HG03469 (cell line): ENCODE measurements at regions not wholly inside any gene's neighbourhood (a gene's known extent, or its start where the extent isn't known, plus 50 kb on each side); places are given as distances from the start of the nearest gene placed in this dataset.
"Not testable (repeated sequence)": the region's sequence is repeated elsewhere in the genome, so short reads cannot be mapped to it uniquely, and the experiment has no call there.

Source experiments
- ATAC-seq: cut with Tn5 transposase; IDR thresholded peaks from one replicate; pipeline ENCODE4 v1.9.1; 2021; ENCODE audit warnings: mild to moderate bottlenecking, moderate library complexity, moderate number of reproducible peaks; ENCODE audit not compliant: unreplicated experiment

DNA sequence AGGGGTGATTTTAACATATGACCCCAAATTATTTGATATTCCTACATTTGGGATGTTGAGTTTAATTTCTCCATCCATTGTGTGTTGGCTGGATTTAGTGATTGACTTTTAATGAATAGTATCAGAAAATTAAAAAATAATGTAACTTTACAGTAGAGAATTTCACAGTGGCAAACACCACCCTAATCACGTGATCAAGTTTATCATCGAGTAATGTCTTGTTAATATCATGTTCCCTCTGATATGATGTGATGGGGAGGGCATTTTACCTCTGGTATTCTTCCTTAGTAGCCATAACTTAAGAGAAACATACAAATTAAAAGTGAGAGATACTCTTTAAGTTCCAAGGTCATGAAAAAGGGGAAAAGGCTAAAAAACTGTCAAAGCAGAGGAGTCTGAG is 602.0 kb upstream of the CELF4 start:
- ATAC-seq: no peak

DNA sequence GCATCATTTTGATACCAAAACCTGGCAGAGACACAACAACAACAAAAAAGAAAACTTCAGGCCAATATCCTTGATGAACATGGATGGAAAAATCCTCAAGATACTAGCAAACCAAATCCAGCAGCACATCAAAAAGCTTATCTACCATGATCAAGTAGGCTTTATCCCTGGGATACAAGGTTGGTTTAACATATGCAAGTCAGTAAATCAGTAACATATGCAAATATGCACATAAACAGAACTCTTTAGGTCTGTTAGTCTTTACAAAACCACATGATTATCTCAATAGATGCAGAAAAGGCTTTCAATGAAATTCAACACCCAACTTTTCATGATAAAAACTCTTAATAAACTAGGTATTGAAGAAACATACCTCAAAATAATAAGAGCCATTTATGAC is 587.5 kb upstream of the CELF4 start:
- ATAC-seq: not testable (repeated sequence)

DNA sequence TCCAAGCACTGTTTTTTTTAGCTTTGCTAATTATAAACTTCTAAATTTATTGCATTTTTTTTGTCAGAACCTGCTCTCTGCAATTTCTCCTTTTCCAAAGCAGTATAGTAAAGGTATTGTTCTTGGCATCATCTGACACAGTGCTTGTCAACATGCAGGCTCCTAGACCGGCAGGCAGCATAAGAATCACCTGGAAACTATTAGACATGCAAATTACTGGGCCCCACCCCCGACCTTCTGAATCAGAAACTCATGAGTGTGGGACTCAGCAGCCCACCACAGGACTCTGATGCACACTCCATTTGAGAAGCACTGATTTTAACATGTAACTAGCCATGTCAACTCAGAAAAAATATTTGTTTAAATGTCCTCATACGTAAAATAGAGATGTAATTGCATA is 551.1 kb upstream of the CELF4 start:
- no peak for ATAC-seq

DNA sequence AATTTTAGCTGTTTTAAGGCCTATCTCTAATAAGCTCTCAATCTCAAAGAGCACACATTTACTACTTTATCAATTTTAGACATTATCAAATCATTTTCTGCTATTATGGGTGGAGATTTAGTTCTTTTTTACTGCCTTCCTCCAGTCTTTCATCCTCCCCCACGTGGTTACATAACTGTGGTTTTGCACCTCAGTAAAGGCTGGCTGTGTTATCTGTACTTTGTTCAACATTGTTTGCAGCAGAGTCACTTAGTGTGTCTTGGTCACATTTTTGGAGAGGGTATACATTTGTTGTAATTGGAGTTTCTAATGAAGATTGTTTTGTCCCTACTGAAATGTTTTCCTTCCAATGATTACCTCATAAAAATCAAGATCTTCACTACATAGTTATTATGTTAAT is 549.6 kb upstream of the CELF4 start:
- ATAC-seq: no peak

DNA sequence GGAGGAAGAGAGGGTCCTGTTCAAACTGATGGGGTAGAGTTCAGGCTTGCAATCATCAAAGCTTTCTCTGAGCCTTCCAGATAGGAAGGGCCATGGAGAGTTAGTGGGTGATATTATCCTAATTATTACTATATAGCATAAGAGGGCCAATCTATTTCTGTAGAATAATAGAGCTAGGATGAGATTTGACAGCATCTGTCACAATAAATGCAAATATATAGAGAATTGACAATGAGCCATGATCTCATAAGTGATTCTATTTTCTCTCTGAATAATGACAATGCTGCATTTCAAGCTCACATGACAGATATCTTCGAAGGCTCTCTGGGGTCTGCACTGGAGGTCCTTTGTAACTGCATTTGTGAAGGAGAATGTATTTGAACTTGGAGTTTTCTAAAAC is 521.9 kb upstream of the CELF4 start:
- ATAC-seq: no peak

DNA sequence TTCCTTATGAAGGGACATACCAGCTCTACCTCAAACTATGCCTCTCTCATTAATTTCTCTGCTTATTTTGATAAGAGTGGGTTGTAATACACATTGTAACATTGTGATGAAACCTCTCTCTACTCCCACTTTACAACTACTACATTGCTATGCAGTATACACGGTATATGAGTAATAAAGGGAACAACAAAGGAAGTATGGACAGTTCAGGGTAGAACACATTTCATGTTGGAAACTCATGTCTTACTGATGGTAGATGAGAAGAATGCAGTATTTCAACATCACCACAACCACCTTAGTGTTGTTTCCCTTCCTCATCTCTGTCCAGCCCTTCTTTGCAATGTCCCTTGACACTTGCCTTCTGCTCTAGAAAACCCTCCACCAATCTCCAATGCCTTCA is 515.9 kb upstream of the CELF4 start:
- ATAC-seq: no peak

DNA sequence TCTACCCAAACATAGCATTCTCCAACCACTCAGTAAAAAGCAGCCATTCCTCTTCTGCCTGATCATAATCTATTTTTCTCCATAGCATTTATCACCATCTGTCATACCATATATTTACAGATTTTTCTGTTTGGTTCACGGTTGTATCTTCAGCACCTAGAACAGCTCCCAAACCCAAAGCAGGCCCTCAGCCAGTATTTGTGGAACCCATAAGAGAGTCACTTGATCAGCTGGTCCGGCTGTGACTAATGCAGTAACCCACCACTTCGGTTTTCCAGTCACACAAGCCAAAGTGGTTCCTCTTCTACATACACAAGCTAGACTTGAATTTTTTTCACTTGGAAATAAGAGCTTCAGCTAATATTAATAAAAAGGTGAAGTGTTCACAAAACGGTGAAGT is 511.6 kb upstream of the CELF4 start:
- ATAC-seq: no peak

DNA sequence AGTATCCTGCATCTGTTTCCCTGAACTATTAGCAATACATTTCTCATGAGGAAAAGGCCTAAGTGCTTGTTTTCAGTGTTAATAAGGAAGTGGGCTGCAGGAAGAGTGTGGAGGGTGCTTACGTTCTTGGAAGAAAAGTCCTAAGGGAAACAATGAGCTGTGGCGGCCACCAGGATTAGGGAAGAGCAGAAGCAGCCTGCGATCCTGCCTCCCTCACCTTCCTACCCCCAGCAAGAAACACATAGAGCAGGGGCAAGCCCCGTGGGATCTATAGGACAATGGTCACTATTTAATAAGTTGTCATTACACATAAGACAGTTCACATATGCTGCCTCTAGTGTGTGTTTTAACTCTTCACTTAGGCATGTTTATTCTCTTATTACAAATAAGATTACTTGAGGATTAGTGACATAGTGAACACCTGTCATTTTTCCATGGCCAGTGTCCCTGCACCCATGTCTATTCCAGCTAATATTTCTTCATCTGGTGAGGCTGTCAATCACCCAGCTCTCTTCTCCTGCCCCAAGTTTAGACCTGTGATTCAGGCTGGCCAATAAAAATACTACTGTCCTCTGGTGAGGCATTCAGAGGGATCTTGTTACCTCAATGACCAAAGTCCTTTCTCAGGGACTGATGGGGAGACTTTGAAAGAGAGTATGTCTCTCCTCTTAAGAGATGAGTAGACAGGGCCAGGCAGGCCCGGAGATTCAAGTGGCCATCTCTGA is 510.9 kb upstream of the CELF4 start:
- ATAC-seq: no peak

DNA sequence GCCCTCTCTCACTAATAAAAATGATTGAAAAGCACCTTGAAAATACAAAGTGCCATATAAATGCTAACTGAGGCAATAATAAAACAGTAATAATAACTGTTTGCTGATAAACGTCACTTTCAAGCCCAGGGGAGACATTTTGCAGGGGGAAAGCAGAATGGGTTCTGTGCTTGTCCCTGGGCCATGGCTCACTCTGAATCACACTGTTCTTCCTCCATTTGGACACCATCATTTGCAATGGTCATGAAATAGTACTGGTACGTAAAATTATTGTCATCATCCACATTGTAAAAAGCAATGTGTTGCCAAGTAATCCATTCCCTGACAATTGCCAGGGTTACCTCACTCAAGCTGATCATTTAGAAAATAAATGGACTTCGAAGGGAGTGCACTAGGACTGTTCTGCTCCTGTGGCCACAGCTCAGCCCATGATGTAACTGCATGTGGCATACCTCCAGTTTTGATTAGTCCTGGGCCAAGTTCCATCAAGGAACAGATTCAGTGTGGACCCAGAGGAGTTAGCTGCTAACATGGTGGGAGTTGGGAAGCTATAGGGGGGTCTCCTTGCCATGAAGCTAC is 508.8 kb upstream of the CELF4 start:
- no peak for ATAC-seq

DNA sequence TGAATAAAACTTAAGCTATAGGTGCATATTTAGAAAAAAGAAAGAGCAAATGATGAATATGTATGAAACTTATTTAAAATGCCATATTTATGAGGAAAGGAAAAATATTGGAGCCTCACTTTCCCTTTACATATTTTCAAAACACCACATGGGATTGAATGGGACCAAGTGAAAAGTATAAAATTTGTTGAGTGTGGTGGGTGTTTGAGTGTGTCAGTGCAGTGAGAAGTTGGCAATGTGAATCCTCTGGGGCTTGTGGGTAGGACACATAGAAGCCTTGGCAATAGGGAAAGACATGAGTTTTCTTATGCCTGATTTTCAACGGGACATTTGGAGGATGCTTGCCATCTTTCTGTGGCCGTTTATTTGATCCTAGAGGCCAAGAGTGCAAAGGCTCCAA is 502.2 kb upstream of the CELF4 start:
- ATAC-seq: no peak

DNA sequence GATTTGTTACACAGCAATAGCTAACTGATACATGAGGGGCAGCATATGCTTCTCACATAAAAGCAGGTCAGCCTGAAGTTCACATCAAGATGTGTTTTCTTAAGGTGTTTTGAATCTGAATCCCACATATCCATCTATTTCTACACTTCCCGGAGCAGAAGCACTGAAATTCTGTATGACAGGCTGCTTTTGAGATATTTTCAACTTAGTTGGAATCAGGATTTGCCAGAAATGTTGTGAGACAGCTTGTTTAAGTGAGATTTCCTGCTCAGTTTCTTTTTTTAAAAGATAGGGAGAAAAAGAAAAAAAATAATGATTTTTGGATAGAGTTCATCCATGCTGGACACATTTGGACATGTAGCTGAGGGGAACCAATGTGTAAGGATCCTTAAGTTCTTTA is 501.5 kb upstream of the CELF4 start:
- ATAC-seq: no peak

DNA sequence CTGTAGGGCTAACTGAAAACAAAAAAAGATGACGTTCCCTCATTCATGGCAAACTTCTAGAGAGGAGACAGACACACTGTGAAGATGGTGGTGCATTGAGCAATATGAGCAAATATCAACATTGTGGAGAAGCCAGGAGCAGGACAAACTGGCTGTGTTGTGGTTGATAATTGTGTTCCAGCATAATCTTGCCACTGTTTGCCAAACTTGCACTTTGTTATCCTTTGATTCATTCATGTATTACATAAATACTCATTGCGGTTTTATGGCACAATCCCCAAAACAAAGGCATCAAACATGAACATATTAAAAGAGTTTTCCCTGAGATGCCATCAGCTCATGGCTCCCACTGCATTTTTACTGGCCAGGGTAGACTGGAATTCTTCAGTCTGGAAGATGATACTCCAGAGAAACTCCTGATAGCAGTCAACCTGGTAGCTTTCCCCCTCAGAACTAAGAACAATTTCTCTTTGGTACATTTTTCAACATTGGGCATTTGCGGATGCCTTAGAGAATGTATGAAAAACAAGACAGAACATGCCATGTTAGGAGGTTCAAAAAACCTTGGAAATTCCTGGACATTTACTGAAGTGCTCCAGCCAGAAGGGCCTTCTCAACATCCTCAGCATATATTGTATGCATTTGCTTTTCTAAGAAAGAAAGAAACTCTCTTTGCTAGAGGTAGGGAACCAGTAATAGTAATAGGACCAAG is 487.4 kb upstream of the CELF4 start:
- no peak for ATAC-seq

DNA sequence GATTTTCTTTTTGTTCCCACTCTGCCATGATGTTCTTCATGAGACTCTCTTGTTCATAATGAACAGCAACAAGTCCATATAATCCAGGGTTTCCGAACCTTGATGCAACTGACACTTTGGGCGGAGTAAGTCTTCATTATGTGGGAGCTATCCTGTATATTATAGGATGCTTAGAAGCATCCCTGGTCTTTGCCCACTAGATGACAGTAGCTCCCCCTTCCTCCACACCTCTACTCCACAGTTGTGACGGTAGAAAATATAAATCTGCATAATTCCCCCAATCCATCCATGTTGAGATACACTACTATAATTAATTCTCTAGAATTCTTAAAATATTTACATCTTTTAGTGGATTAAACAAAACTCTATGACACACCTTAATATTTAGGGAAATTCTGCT is 482.2 kb upstream of the CELF4 start:
- ATAC-seq: no peak

DNA sequence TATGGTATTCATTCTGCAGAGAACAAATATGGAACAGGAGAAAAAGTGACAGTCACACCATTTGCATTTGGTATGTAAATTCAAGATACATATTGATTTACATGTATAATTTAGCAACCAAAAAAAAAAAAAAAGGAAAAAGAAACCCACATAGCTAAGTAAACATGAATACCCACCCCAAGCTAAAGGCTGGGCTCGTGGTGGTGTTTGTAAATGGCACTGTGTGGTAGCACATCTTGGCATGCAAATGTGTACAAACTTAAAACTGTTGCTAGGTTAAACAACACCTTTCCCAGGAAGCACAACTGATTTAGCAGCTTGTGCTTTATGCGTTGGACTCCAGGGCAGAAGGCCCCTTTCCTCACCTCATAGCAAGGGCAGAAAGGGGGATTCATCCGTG is 481.1 kb upstream of the CELF4 start:
- ATAC-seq: no peak

DNA sequence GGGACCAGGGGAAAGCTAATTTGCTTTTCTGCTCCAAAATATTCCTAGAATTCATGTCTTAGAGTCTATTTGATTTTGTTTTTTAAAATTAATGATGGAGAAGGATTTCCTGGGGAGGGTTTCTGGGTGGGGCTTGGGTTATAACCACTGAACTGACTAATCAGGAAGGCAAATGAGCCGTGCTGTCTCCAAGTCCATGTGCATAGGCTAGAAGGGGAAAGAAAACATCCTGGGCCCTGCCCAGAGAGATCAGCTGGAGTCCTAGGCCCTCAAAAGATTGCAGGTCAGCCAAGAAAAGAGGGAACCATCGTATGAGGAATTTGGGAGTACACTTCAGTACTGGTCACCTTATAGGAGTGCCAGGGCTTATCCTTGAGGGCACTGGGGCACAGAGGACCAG is 480.2 kb upstream of the CELF4 start:
- ATAC-seq: no peak

DNA sequence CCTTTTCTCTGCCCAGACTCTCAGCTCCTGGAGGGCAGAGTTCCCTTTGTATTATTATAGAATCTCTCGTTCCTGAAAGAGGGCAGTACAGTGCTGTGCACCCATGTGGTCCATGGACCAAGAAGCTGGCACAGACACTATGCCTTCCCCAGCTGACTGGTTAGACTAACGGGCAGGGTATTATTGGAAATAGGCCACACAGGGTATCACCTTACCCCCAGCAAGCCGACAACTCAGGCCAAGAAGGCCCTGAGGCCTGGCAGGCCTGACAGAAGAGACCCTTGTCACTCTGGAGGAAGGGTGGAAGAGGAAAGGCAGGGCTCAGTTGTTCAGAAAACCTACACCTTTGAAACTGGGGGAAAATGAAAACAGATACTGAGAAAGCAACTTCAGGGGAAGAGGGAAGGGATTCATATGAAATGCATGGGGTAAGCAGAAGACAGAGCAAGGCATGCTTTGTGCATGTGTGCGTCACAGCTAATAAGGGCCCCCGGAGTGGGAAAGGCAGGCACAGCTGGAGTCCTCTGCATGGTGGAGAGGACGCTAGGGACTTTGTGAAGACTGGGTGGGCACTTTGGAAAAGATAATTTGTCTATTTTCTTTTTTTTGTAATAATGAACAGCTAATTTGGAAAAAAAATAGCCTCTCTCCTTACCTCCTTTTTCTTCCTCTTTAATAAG is 476.8 kb upstream of the CELF4 start:
- ATAC-seq: no peak

DNA sequence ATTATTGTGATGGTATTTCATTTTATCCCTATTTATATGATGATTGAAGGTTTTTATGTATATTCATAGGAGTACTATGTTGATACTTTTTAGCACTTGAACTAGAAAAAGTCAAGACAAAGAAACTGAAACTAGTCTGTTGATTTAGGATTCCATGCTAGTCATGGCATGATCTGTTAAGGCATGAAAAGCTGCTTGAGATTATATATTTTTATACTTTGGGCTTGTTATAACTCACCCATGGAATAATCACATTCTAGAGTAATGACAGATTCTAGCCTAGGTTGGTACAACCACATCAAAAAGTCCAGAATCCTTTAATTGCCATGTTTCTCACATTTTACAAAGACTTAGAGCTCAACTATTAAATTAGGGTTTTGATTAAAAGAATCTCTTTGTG is 472.6 kb upstream of the CELF4 start:
- no peak for ATAC-seq

DNA sequence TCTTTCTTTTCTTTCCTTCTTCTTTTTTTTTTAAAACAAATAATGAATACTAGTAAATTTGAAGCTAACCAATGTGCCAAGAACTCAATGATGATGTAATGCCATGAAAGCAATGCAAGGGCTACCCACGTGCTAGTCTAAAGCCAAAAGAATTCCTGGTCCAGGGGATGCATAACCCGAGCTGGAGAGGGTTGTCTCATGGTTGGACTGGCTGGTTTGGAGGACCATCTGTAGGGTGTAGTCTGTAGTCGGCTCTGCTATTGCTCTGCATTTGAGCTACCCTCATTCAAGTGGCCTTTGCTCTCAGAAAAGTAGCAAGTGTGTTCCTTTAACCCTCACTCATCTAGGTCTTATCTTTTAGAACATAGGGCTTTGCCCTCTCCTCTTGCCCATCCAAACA is 469.6 kb upstream of the CELF4 start:
- ATAC-seq: no peak

DNA sequence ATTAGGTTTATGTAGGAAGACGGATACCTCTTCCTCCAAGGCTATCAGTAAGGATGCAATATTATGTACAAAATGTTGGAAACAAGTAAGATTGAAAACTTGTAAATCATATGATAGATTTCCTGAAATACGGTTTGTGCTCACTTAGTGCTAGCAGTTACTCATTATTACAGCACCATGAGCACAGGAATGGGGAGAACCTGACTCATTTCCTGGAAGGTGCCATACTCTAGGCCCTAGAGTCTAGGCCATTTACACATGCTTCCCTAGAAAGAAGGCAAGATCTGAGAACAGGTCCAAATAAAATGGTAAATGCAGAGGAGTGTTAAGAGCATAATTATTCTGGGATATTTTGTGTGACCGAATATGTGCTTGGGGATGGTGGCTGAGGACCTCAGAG is 467.7 kb upstream of the CELF4 start:
- ATAC-seq: no peak

DNA sequence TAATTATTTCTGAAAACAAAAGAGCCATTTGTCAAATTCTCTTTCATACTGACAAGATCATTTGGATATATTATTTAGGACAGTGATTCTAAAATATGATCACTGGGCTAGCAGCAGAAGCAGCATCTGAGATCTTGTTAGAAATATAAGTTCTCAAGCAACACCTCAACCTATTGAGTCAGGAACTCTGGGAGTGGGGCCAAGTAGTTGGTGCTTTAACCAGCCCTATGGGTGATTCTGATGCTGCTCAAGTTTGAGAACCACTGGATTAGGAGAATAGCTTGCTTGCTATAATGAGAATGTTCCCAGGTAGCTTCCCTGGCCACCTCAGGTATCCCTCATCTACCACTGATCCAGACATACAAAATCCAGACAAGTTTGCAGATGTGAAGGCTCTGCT is 466.9 kb upstream of the CELF4 start:
- no peak for ATAC-seq

DNA sequence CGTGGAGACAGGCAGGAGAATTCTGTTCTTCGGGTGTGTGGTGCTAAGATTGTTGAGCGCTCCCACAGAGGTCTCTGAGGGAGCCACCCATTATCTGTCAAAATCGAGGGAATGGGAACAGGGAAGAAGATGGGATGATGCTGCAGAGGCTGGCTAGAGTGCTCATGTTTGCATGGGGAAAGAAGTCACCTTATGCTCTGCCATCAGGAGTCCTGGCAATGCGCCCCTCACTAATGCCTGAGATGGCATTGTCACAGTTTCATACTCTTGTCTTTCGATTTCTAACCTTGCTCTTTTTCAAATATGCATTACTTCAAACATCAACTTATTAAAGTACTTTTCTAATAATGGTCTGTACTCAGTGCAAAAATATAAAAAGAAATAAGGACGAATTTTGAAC is 463.3 kb upstream of the CELF4 start:
- ATAC-seq: no peak
